Uterus (tissue), 3 donors: ENCODE measurements at regions not wholly inside any gene's neighbourhood (a gene's known extent, or its start where the extent isn't known, plus 50 kb on each side); places are given as distances from the start of the nearest gene placed in this dataset.

ENCODE experiments used
- DNase-seq, 2 donors: peaks; one replicate each; pipeline ENCODE4 v3.0.0-alpha.2; 2019 to 2020
- H3K27ac ChIP-seq, 2 donors: fragments of 200-600 bp; sonication (generic); 1 replicate in 1 of 2; 2 replicates in 1 of 2; pipeline ENCODE4 v1.5.1; 2016 to 2018
- H3K27me3 ChIP-seq, 2 donors: fragments of 200-600 bp; sonication (generic); one replicate each; pipeline ENCODE4 v1.5.1; 2018 to 2019; ENCODE audit warnings: control low read depth in 1 of 2
- H3K36me3 ChIP-seq, 2 donors: fragments of 200-600 bp; sonication (generic); one replicate each; pipeline ENCODE4 v1.5.1; 2019; ENCODE audit warnings: control low read depth in 1 of 2
- H3K4me1 ChIP-seq, 2 donors: fragments of 200-600 bp; sonication (generic); one replicate each; pipeline ENCODE4 v1.5.1; 2018 to 2019; ENCODE audit warnings: control low read depth in 1 of 2
- H3K4me3 ChIP-seq, 2 donors: fragments of 200-600 bp; sonication (generic); 1 replicate in 1 of 2; 2 replicates in 1 of 2; pipeline ENCODE4 v1.5.1; 2018 to 2019; ENCODE audit warnings: mild to moderate bottlenecking in 1 of 2
- H3K9me3 ChIP-seq, 2 donors: fragments of 200-600 bp; sonication (generic); one replicate each; pipeline ENCODE4 v1.5.1; 2019; ENCODE audit warnings: control low read depth in 1 of 2
- POLR2A ChIP-seq, 2 donors: fragments of 450-650 bp; IDR thresholded peaks; one replicate each; pipeline ENCODE4 v1.6.1; 2016; ENCODE audit warnings: antibody characterized with exemption in 2 of 2, mild to moderate bottlenecking in 1 of 2, moderate library complexity in 1 of 2
- intact Hi-C: fragments of 100-400 bp; cut with DNase I; formaldehyde crosslinking; loops from one replicate; pipeline ENCODE4 v1.15.1; 2023; ENCODE audit warnings: low total_unique reads
- TF ChIP-seq, protein P1 (sequence below), 4 experiments: fragments of 200-600 bp in 2 of 4; fragments of 450-650 bp in 2 of 4; sonication (generic) in 2 of 4; IDR thresholded peaks; one replicate each; pipeline ENCODE4 v1.5.1; 2016 to 2019; ENCODE audit warnings: antibody characterized with exemption in 4 of 4, mild to moderate bottlenecking in 2 of 4, moderate library complexity in 1 of 4
- donor health status: DM: yes; HTN: yes; CAD: no.

DNA sequence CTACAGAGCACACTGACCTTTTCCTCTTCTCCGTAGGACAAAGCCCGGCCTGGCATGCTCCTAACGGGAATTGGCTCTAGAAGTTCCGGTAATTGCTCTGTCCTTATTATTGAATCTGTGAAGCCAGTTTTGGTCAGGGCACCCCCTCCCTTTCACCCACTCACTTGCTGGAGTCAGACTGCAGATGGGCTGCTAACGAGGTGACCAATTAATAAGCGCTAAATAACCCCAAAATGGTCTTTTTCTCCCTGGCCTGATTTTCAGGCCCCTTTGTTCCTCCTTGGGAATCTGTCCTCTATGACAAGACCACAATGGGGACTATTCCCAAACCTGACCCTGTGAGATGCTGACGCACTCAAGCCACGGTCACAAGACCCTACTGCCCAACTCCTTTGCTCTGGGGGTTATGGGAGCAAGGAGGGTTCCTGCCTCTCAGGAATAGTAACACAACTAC lies 610.0 kb upstream of the CADM1 start:
- no peak for DNase-seq
- no peak overlapping the region for H3K4me3 ChIP-seq
- no peak overlapping the region for H3K27ac ChIP-seq
- intact Hi-C loops = no loop called here
- TF ChIP-seq, protein P1, sequence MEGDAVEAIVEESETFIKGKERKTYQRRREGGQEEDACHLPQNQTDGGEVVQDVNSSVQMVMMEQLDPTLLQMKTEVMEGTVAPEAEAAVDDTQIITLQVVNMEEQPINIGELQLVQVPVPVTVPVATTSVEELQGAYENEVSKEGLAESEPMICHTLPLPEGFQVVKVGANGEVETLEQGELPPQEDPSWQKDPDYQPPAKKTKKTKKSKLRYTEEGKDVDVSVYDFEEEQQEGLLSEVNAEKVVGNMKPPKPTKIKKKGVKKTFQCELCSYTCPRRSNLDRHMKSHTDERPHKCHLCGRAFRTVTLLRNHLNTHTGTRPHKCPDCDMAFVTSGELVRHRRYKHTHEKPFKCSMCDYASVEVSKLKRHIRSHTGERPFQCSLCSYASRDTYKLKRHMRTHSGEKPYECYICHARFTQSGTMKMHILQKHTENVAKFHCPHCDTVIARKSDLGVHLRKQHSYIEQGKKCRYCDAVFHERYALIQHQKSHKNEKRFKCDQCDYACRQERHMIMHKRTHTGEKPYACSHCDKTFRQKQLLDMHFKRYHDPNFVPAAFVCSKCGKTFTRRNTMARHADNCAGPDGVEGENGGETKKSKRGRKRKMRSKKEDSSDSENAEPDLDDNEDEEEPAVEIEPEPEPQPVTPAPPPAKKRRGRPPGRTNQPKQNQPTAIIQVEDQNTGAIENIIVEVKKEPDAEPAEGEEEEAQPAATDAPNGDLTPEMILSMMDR (IDR thresholded peaks at IDR 0.05) = no peak
- TF ChIP-seq POLR2A (IDR thresholded peaks at IDR 0.05) = no peak
- H3K9me3 ChIP-seq = no peaks in the 10 kb centered on the region
- H3K4me1 ChIP-seq = no peaks in the 10 kb centered on the region
- no peaks in the 10 kb centered on the region for H3K27me3 ChIP-seq
- no peaks in the 10 kb centered on the region for H3K36me3 ChIP-seq

DNA sequence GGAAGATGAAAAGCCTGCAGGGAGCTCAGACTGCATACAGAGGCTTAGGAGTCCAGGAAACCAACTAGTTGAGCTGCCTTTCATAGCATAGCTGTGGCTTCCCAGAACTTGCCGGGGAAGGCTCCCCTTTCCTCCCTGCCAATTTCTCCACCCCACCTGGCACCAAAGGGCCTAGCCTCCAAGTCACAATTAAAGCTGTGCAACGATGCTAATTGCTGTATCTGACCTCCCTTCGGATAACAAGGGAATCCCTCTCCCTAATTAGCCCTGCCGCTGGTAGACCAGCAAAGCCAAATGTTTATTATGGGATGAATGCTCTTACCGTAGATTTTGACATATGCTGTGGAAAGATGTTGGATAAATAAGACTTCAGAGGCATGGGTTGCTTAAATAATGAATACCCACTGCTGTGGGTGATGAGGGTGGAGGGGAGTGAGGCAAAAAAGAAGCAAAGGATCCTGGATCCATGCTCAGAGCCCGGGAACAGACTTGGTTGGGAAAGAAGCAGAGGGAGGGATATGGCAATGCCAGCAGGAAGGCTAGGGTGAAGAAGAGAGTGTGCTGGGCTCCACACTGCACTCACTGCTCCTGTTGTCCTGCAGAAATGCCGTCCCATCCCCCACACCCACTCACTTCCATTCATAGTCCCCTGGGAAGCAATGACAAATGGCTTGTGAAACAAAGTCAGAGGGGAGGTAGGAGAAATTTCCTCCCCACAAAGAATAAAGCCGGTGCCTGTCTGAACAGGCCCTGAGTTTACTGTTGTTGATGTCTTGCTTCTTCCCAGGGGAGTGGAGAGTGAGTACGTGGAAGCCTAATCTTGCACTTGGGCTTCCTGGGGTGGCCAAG lies 608.1 kb upstream of the CADM1 start:
- no peak overlapping the region for H3K4me3 ChIP-seq
- intact Hi-C loops = no loop called here
- TF ChIP-seq, protein P1 (IDR thresholded peaks at IDR 0.05) = no peak
- TF ChIP-seq POLR2A (IDR thresholded peaks at IDR 0.05) = no peak
- no peaks in the 10 kb centered on the region for H3K4me1 ChIP-seq
- no peaks in the 10 kb centered on the region for H3K36me3 ChIP-seq
- no peaks in the 10 kb centered on the region for H3K9me3 ChIP-seq
- H3K27ac ChIP-seq = no peak overlapping the region
- no peak for DNase-seq
- no peaks in the 10 kb centered on the region for H3K27me3 ChIP-seq

- TF ChIP-seq POLR2A (IDR thresholded peaks at IDR 0.05) = no peak
- TF ChIP-seq, protein P1 (IDR thresholded peaks at IDR 0.05) = no peak
- Histone ChIP-seq H3K4me1 (no peaks in the 10 kb centered on the region), H3K9me3 (no peaks in the 10 kb centered on the region), H3K4me3 (no peak overlapping the region), H3K27me3 (no peaks in the 10 kb centered on the region), H3K27ac (no peak overlapping the region), H3K36me3 (no peaks in the 10 kb centered on the region)
- no peak for DNase-seq
- intact Hi-C loops = no loop called here
These were observed 607.3 kb upstream of the CADM1 start for GRCh38 chr11:116111546-116111945.

- intact Hi-C loops = no loop called here
- no peaks in the 10 kb centered on the region for H3K36me3 ChIP-seq
- no peaks in the 10 kb centered on the region for H3K27me3 ChIP-seq
- H3K27ac ChIP-seq = no peak overlapping the region
- H3K4me3 ChIP-seq = no peak overlapping the region
- no peaks in the 10 kb centered on the region for H3K9me3 ChIP-seq
- H3K4me1 ChIP-seq = no peaks in the 10 kb centered on the region
- TF ChIP-seq, protein P1 (IDR thresholded peaks at IDR 0.05) = no peak
- TF ChIP-seq POLR2A (IDR thresholded peaks at IDR 0.05) = no peak
- DNase-seq = no peak
These were observed 606.6 kb upstream of the CADM1 start for GRCh38 chr11:116110802-116111201.

- TF ChIP-seq POLR2A (IDR thresholded peaks at IDR 0.05) = no peak
- TF ChIP-seq, protein P1 (IDR thresholded peaks at IDR 0.05) = no peak
- intact Hi-C loops = no loop called here
- Histone ChIP-seq H3K27me3 (no peaks in the 10 kb centered on the region), H3K4me3 (no peak overlapping the region), H3K27ac (no peak overlapping the region), H3K9me3 (no peaks in the 10 kb centered on the region), H3K36me3 (no peaks in the 10 kb centered on the region), H3K4me1 (no peaks in the 10 kb centered on the region)
- DNase-seq = no peak
These were observed 606.1 kb upstream of the CADM1 start for GRCh38 chr11:116110356-116110755.
